GM08714 (cell line): ENCODE measurements at regions not wholly inside any gene's neighbourhood (a gene's known extent, or its start where the extent isn't known, plus 50 kb on each side); places are given as distances from the start of the nearest gene placed in this dataset.

Experiments used
- H3K4me3 ChIP-seq: fragments of 200-500 bp; sonication (Bioruptor generic); 2 replicates; pipeline ENCODE4 v1.5.1; 2014; ENCODE audit warnings: mild to moderate bottlenecking, low read length, inconsistent platforms
- ZNF274 ChIP-seq: IDR thresholded peaks from 2 replicates; pipeline ENCODE4 v1.6.1; 2012; ENCODE audit warnings: mild to moderate bottlenecking, low read depth, low read length

GRCh38 chr3:72244396-72244795 is 459.4 kb upstream of the PROK2 start:
- no peak overlapping the region for H3K4me3 ChIP-seq
- no peak for TF ChIP-seq ZNF274

- TF ChIP-seq ZNF274, result no peak
- H3K4me3 ChIP-seq, result no peak overlapping the region
Measured at GRCh38 chr3:72242326-72242725, 457.4 kb upstream of the PROK2 start.

GRCh38 chr3:72241525-72241924 is 456.6 kb upstream of the PROK2 start:
- no peak for TF ChIP-seq ZNF274
- no peak overlapping the region for H3K4me3 ChIP-seq

- no peak for TF ChIP-seq ZNF274
- no peak overlapping the region for H3K4me3 ChIP-seq
Measured at GRCh38 chr3:72240531-72240930, 455.6 kb upstream of the PROK2 start.

- TF ChIP-seq ZNF274, result no peak
- no peak overlapping the region for H3K4me3 ChIP-seq
Measured at GRCh38 chr3:72238801-72239200, 453.9 kb upstream of the PROK2 start.

GRCh38 chr3:72238010-72238691 is 453.2 kb upstream of the PROK2 start:
- H3K4me3 ChIP-seq, result no peak overlapping the region
- no peak for TF ChIP-seq ZNF274

- H3K4me3 ChIP-seq, result no peak overlapping the region
- no peak for TF ChIP-seq ZNF274
Measured at GRCh38 chr3:72237679-72238009, 452.7 kb upstream of the PROK2 start.

GRCh38 chr3:72234391-72234790 is 449.4 kb upstream of the PROK2 start:
- H3K4me3 ChIP-seq, result no peak overlapping the region
- no peak for TF ChIP-seq ZNF274

GRCh38 chr3:72233571-72233970 is 448.6 kb upstream of the PROK2 start:
- no peak overlapping the region for H3K4me3 ChIP-seq
- TF ChIP-seq ZNF274, result no peak

- no peak overlapping the region for H3K4me3 ChIP-seq
- no peak for TF ChIP-seq ZNF274
Measured at GRCh38 chr3:72232777-72233176, 447.8 kb upstream of the PROK2 start.

- H3K4me3 ChIP-seq, result no peak overlapping the region
- no peak for TF ChIP-seq ZNF274
Measured at GRCh38 chr3:72232331-72232730, 447.4 kb upstream of the PROK2 start.

- H3K4me3 ChIP-seq, result no peak overlapping the region
- TF ChIP-seq ZNF274, result no peak
Measured at GRCh38 chr3:72231439-72232196, 446.7 kb upstream of the PROK2 start.

GRCh38 chr3:72230774-72231379 is 445.9 kb upstream of the PROK2 start:
- H3K4me3 ChIP-seq, result no peak overlapping the region
- TF ChIP-seq ZNF274, result no peak

- no peak for TF ChIP-seq ZNF274
- no peak overlapping the region for H3K4me3 ChIP-seq
Measured at GRCh38 chr3:72229952-72230351, 445.0 kb upstream of the PROK2 start.

- TF ChIP-seq ZNF274, result no peak
- H3K4me3 ChIP-seq, result no peak overlapping the region
Measured at GRCh38 chr3:72227486-72228070, 442.6 kb upstream of the PROK2 start.
